Adrenal gland (tissue), 9 donors: ENCODE measurements at regions not wholly inside any gene's neighbourhood (a gene's known extent, or its start where the extent isn't known, plus 50 kb on each side); places are given as distances from the start of the nearest gene placed in this dataset.

Experiments used
- DNase-seq, 7 donors: peaks; one replicate each; pipeline ENCODE4 v3.0.0-alpha.2; 2019 to 2020
- H3K27ac ChIP-seq, 5 donors: fragments of 200-600 bp; sonication (generic) in 4 of 5; 1 replicate in 3 of 5; 2 replicates in 2 of 5; pipeline versions ENCODE4 v1.5.1 to v1.8.0; 2016 to 2020; ENCODE audit warnings: mild to moderate bottlenecking in 1 of 5
- H3K27me3 ChIP-seq: fragments of 200-600 bp; 2 replicates; pipeline ENCODE4 v1.8.0; 2021
- H3K36me3 ChIP-seq, 2 donors: fragments of 200-600 bp; replicated peaks in 1 of 2; 1 replicate in 1 of 2; 2 replicates in 1 of 2; pipeline versions ENCODE4 v1.5.1 to v1.8.0; 2018 to 2022
- H3K4me1 ChIP-seq, 2 donors: fragments of 200-600 bp; replicated peaks in 1 of 2; 1 replicate in 1 of 2; 2 replicates in 1 of 2; pipeline versions ENCODE4 v1.5.1 to v1.8.0; 2018 to 2021
- H3K4me3 ChIP-seq, 4 donors: fragments of 200-600 bp; sonication (generic) in 3 of 4; one replicate each; pipeline ENCODE4 v1.5.1; 2016 to 2018
- H3K9me3 ChIP-seq, 3 donors: fragments of 200-600 bp; sonication (generic) in 1 of 3; replicated peaks in 1 of 3; 1 replicate in 2 of 3; 2 replicates in 1 of 3; pipeline versions ENCODE4 v1.5.1 to v1.8.0; 2016 to 2021
- POLR2A ChIP-seq, 2 donors: fragments of 450-650 bp; IDR thresholded peaks; one replicate each; pipeline ENCODE4 v1.6.1; 2017; ENCODE audit warnings: antibody characterized with exemption in 2 of 2, mild to moderate bottlenecking in 2 of 2, moderate library complexity in 1 of 2
- WGBS, 4 donors: extraction: QIAGEN DNeasy Blood & Tissue Kit in 2 of 4; methylation state at CpG; one replicate each; pipeline versions ENCODE4 v1.1.5 to v1.1.7; 2013 to 2017; 5-methylcytosine and 5-hydroxymethylcytosine counted together
- intact Hi-C, 2 donors: fragments of 100-400 bp; cut with DNase I; formaldehyde crosslinking; loops; one replicate each; pipeline versions ENCODE4 v1.14.1 to v1.15.0; 2022 to 2023
- TF ChIP-seq, protein P1 (sequence below), 6 experiments: fragments of 450-650 bp in 4 of 6; fragments of 200-600 bp in 2 of 6; sonication (generic) in 1 of 6; IDR thresholded peaks; 1 replicate in 5 of 6; 2 replicates in 1 of 6; pipeline versions ENCODE4 v1.5.1 to v1.8.0; 2016 to 2021; ENCODE audit warnings: antibody characterized with exemption in 6 of 6, mild to moderate bottlenecking in 2 of 6, moderate library complexity in 1 of 6
- donor health status: healthy with polysubstance abuse.
- donor health status: Bipolar disorder and iron deficiency.
- donor health status: DM: yes; HTN: yes; CAD: no.
- donor health status: DM: no; HTN: no; CAD: no.
- donor health status: DM: no; HTN: no; CAD: no.

DNA sequence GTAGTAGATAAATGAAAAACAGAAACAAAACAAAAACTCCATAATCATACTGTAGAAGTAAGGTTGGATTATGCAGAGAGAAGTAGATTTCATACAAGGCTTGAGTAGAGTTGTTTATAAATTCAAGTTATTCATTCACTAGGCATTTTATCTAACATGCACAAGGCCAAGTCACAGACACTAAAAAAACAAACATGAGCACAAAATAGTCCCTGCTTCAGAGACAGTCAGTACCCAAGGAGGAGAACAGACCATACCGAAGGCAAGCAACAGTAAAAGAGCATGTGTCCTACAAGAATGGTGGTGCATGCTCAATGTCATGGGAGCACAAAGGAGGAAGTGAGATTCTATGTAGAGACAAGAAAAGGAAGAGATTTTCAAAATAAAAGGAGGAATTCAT lies 796.5 kb upstream of the LRRC4C start:
- WGBS, 4 donors = 31 to 59% (median 43%) methylated on average over 1 of the region's 1 CpG
- Histone ChIP-seq H3K9me3 (no peaks in the 10 kb centered on the region), H3K4me1 (no peaks in the 10 kb centered on the region), H3K27ac (no peak overlapping the region), H3K27me3 (no peaks in the 10 kb centered on the region), H3K36me3 (no peaks in the 10 kb centered on the region), H3K4me3 (no peak overlapping the region)
- TF ChIP-seq, protein P1, sequence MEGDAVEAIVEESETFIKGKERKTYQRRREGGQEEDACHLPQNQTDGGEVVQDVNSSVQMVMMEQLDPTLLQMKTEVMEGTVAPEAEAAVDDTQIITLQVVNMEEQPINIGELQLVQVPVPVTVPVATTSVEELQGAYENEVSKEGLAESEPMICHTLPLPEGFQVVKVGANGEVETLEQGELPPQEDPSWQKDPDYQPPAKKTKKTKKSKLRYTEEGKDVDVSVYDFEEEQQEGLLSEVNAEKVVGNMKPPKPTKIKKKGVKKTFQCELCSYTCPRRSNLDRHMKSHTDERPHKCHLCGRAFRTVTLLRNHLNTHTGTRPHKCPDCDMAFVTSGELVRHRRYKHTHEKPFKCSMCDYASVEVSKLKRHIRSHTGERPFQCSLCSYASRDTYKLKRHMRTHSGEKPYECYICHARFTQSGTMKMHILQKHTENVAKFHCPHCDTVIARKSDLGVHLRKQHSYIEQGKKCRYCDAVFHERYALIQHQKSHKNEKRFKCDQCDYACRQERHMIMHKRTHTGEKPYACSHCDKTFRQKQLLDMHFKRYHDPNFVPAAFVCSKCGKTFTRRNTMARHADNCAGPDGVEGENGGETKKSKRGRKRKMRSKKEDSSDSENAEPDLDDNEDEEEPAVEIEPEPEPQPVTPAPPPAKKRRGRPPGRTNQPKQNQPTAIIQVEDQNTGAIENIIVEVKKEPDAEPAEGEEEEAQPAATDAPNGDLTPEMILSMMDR (IDR thresholded peaks at IDR 0.05) = no peak
- no peak for TF ChIP-seq POLR2A (IDR thresholded peaks at IDR 0.05)
- DNase-seq = no peak
- intact Hi-C loops = no loop called here

- H3K36me3 ChIP-seq = no peaks in the 10 kb centered on the region
- H3K4me1 ChIP-seq = no peaks in the 10 kb centered on the region
- intact Hi-C loops = no loop called here
- no peak for DNase-seq
- no peak overlapping the region for H3K4me3 ChIP-seq
- H3K27ac ChIP-seq = no peak overlapping the region
- 38 to 50% (median 38%) methylated on average over 2 of the region's 2 CpGs for WGBS, 4 donors
- TF ChIP-seq, protein P1 (IDR thresholded peaks at IDR 0.05) = no peak
- TF ChIP-seq POLR2A (IDR thresholded peaks at IDR 0.05) = no peak
- H3K27me3 ChIP-seq = no peaks in the 10 kb centered on the region
- no peaks in the 10 kb centered on the region for H3K9me3 ChIP-seq
Observed at GRCh38 chr11:42257534-42257933, 798.1 kb upstream of the LRRC4C start.

DNA sequence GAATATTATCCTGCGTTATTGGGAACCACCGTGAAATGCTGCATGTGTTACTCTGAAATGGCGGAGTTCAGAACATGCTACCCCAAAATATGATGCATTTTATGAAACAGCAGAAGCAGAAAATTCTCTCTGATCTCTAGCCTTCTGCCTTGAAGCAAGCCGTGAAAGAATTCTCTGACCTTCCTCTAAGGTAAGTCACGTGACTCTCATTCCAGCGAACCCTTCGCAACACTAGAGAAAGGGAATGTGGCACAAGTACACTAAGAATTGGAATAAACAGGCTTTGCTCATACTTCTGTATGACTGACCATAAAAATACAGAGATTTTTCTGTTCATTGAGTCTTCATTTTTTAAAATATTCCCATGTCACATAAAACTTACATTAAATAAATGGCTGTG lies 805.6 kb upstream of the LRRC4C start:
- Histone ChIP-seq H3K4me1 (no peaks in the 10 kb centered on the region), H3K4me3 (no peak overlapping the region), H3K27me3 (no peaks in the 10 kb centered on the region), H3K27ac (no peak overlapping the region), H3K36me3 (no peaks in the 10 kb centered on the region), H3K9me3 (no peaks in the 10 kb centered on the region)
- intact Hi-C loops = no loop called here
- WGBS, 4 donors = 76 to 88% (median 84%) methylated on average over 7 of the region's 7 CpGs
- TF ChIP-seq POLR2A (IDR thresholded peaks at IDR 0.05) = no peak
- TF ChIP-seq, protein P1 (IDR thresholded peaks at IDR 0.05) = no peak
- DNase-seq = no peak

GRCh38 chr11:42271306-42271705 lies 811.9 kb upstream of the LRRC4C start:
- WGBS, 4 donors = 73 to 79% (median 77%) methylated on average over 3 of the region's 3 CpGs
- Histone ChIP-seq H3K4me1 (no peaks in the 10 kb centered on the region), H3K9me3 (peaks cover 0 to 6% (median 0%) of the 10 kb centered on the region in 3 donors), H3K4me3 (no peak overlapping the region), H3K27me3 (no peaks in the 10 kb centered on the region), H3K36me3 (no peaks in the 10 kb centered on the region), H3K27ac (no peak overlapping the region)
- TF ChIP-seq, protein P1 (IDR thresholded peaks at IDR 0.05) = no peak
- no peak for TF ChIP-seq POLR2A (IDR thresholded peaks at IDR 0.05)
- no peak for DNase-seq
- intact Hi-C loops = no loop called here
